Thymus (tissue), 11 donors: ENCODE measurements at regions not wholly inside any gene's neighbourhood (a gene's known extent, or its start where the extent isn't known, plus 50 kb on each side); places are given as distances from the start of the nearest gene placed in this dataset.

Source experiments
- DNase-seq, 9 donors: peaks; one replicate each; pipeline ENCODE4 v3.0.0-alpha.2; 2013; ENCODE audit warnings: low spot score in 9 of 9, low read depth in 6 of 9, missing footprints in 1 of 9
- H3K27ac ChIP-seq, 2 donors: one replicate each; pipeline ENCODE4 v1.5.1; 2013; ENCODE audit warnings: control low read depth in 1 of 2, low read depth in 1 of 2, low read length in 1 of 2, mild to moderate bottlenecking in 1 of 2, moderate library complexity in 1 of 2
- H3K27me3 ChIP-seq, 2 donors: one replicate each; pipeline ENCODE4 v1.5.1; 2013; ENCODE audit warnings: low read length in 1 of 2; ENCODE audit not compliant: control insufficient read depth in 2 of 2, insufficient read depth in 1 of 2
- H3K36me3 ChIP-seq, 2 donors: one replicate each; pipeline ENCODE4 v1.5.1; 2013; ENCODE audit warnings: low read length in 1 of 2, mild to moderate bottlenecking in 1 of 2, moderate library complexity in 1 of 2; ENCODE audit not compliant: control insufficient read depth in 2 of 2, insufficient read depth in 2 of 2
- H3K4me1 ChIP-seq, 2 donors: one replicate each; pipeline ENCODE4 v1.5.1; 2013; ENCODE audit warnings: low read length in 2 of 2; ENCODE audit not compliant: control insufficient read depth in 2 of 2, insufficient read depth in 2 of 2
- H3K4me3 ChIP-seq, 2 donors: one replicate each; pipeline ENCODE4 v1.5.1; 2013; ENCODE audit warnings: low read length in 2 of 2, control low read depth in 1 of 2, mild to moderate bottlenecking in 1 of 2
- H3K9me3 ChIP-seq, 2 donors: one replicate each; pipeline ENCODE4 v1.5.1; 2013; ENCODE audit warnings: low read length in 1 of 2, mild to moderate bottlenecking in 1 of 2; ENCODE audit not compliant: control insufficient read depth in 2 of 2, insufficient read depth in 1 of 2
- WGBS: extraction: QIAGEN DNeasy Blood & Tissue Kit; methylation state at CpG from one replicate; pipeline ENCODE4 v1.1.7; 2013; 5-methylcytosine and 5-hydroxymethylcytosine counted together
- donor health status: healthy.

- peak in 1 of 9 donors; percentile 39 for DNase-seq
- H3K27me3 ChIP-seq = peaks cover 0 to 5% of the 10 kb centered on the region in 2 donors
- peaks cover 0 to 12% of the 10 kb centered on the region in 2 donors for H3K9me3 ChIP-seq
- H3K4me3 ChIP-seq = no peak overlapping the region
- 41% methylated on average over 20 of the region's 20 CpGs for WGBS
- no peaks in the 10 kb centered on the region for H3K36me3 ChIP-seq
- peaks cover 0 to 14% of the 10 kb centered on the region in 2 donors for H3K4me1 ChIP-seq
- H3K27ac ChIP-seq = no peak overlapping the region
These were observed 67.1 kb upstream of the DUSP22 start for GRCh38 chr6:225121-225721.

GRCh38 chr6:225907-226306, 66.4 kb upstream of the DUSP22 start:
- Histone ChIP-seq H3K27me3 (peaks cover 0 to 2% of the 10 kb centered on the region in 2 donors), H3K36me3 (no peaks in the 10 kb centered on the region), H3K4me3 (no peak overlapping the region), H3K4me1 (peaks cover 0 to 14% of the 10 kb centered on the region in 2 donors), H3K9me3 (peaks cover 0 to 12% of the 10 kb centered on the region in 2 donors), H3K27ac (no peak overlapping the region)
- 88% methylated on average over 17 of the region's 17 CpGs for WGBS
- no peak for DNase-seq

- Histone ChIP-seq H3K4me3 (no peak overlapping the region), H3K36me3 (no peaks in the 10 kb centered on the region), H3K4me1 (peaks cover 0 to 11% of the 10 kb centered on the region in 2 donors), H3K27me3 (no peaks in the 10 kb centered on the region), H3K9me3 (peaks cover 0 to 12% of the 10 kb centered on the region in 2 donors), H3K27ac (no peak overlapping the region)
- 96% methylated on average over 6 of the region's 6 CpGs for WGBS
- DNase-seq = no peak
These were observed 65.7 kb upstream of the DUSP22 start for GRCh38 chr6:226516-227073.

GRCh38 chr6:227074-227782, 65.1 kb upstream of the DUSP22 start:
- Histone ChIP-seq H3K27me3 (no peaks in the 10 kb centered on the region), H3K4me3 (no peak overlapping the region), H3K27ac (no peak overlapping the region), H3K36me3 (no peaks in the 10 kb centered on the region), H3K4me1 (peaks cover 0 to 11% of the 10 kb centered on the region in 2 donors), H3K9me3 (peaks cover 0 to 12% of the 10 kb centered on the region in 2 donors)
- no peak for DNase-seq
- WGBS = 93% methylated on average over 17 of the region's 17 CpGs

GRCh38 chr6:227812-228338, 64.4 kb upstream of the DUSP22 start:
- H3K4me1 ChIP-seq = peaks cover 0 to 11% of the 10 kb centered on the region in 2 donors
- no peaks in the 10 kb centered on the region for H3K36me3 ChIP-seq
- DNase-seq = no peak
- H3K27me3 ChIP-seq = no peaks in the 10 kb centered on the region
- WGBS = 94% methylated on average over 9 of the region's 9 CpGs
- peaks cover 0 to 12% of the 10 kb centered on the region in 2 donors for H3K9me3 ChIP-seq
- H3K4me3 ChIP-seq = no peak overlapping the region
- H3K27ac ChIP-seq = no peak overlapping the region

GRCh38 chr6:228881-229651, 63.2 kb upstream of the DUSP22 start:
- Histone ChIP-seq H3K4me1 (peaks cover 0 to 11% of the 10 kb centered on the region in 2 donors), H3K27me3 (no peaks in the 10 kb centered on the region), H3K9me3 (peaks cover 0 to 12% of the 10 kb centered on the region in 2 donors), H3K4me3 (no peak overlapping the region), H3K36me3 (no peaks in the 10 kb centered on the region), H3K27ac (no peak overlapping the region)
- WGBS = 87% methylated on average over 15 of the region's 15 CpGs
- no peak for DNase-seq

- no peak for DNase-seq
- Histone ChIP-seq H3K36me3 (no peaks in the 10 kb centered on the region), H3K27ac (no peak overlapping the region), H3K9me3 (peaks cover 0 to 12% of the 10 kb centered on the region in 2 donors), H3K4me1 (peaks cover 0 to 17% of the 10 kb centered on the region in 2 donors), H3K27me3 (no peaks in the 10 kb centered on the region), H3K4me3 (no peak overlapping the region)
- 98% methylated on average over 4 of the region's 4 CpGs for WGBS
These were observed 60.5 kb upstream of the DUSP22 start for GRCh38 chr6:231779-232178.

GRCh38 chr6:232982-233640, 59.2 kb upstream of the DUSP22 start:
- Histone ChIP-seq H3K4me3 (no peak overlapping the region), H3K9me3 (peaks cover 0 to under 1% of the 10 kb centered on the region in 2 donors), H3K27me3 (no peaks in the 10 kb centered on the region), H3K27ac (no peak overlapping the region), H3K4me1 (peaks cover 0 to 17% of the 10 kb centered on the region in 2 donors), H3K36me3 (no peaks in the 10 kb centered on the region)
- WGBS = 90% methylated on average over 12 of the region's 12 CpGs
- no peak for DNase-seq
